GM18873 (cell line): ENCODE measurements at regions not wholly inside any gene's neighbourhood (a gene's known extent, or its start where the extent isn't known, plus 50 kb on each side); places are given as distances from the start of the nearest gene placed in this dataset.
"Not testable (repeated sequence)": the region's sequence is repeated elsewhere in the genome, so short reads cannot be mapped to it uniquely, and the experiment has no call there.

ENCODE experiments used
- ATAC-seq: cut with Tn5 transposase; IDR thresholded peaks from one replicate; pipeline ENCODE4 v1.9.1; 2021; ENCODE audit warnings: mild to moderate bottlenecking, moderate library complexity, moderate number of reproducible peaks; ENCODE audit not compliant: unreplicated experiment, low FRiP score

DNA sequence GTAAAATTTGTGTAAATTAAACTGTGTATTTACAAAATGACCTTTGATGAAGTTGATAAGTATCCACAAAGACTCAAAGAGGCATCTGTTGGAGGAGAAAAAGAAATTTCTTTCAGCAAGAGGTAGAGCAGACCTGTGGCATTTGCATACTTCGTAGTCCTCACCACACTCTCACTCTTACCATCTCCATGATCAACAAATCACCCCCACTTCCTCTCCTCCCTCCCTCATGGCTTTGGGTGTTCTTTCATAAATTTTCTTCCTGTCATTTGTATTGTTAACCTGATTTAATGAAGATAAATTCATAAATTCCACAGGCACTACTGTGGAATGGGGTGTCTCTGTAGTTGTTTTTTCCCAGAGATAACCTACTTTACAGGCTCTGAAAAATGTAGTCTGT, 366.5 kb downstream of the ZNF674 start:
- ATAC-seq: no peak

DNA sequence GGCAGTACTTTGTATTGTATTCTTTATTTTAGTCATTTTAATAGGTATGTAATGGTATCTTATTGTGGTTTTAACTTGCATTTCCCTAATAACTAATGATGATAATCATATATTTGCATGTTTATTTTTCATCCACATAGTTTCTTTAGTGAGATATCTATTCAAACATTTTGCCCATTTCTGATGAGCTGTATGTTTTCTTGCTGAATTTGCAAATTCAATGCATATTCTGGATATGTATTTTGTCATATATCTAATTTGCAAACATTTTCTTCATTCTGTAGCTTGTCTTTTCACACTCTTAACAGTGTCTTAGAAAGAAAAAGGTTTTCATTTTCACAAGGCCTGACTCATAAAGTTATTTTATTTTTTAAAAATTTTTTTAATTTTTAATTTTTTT, 372.1 kb downstream of the ZNF674 start:
- ATAC-seq: no peak

DNA sequence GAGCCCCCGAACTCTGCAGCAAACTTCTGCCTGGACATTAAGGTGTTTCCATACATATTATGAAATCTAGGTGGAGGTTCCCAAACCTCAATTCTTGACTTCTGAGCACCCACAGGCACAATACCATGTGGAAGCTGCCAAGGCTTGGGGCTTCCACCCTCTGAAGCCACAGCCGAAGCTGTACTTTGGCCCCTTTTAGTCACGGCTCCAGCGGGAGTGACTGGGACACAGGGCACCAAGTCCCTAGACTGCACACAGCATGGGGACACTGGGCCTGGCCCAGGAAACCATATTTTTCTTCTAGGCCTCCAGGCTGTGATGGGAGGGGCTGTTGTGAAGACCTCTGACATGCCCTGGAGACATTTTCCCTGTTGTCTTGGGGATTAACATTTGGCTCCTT, 373.8 kb downstream of the ZNF674 start:
- ATAC-seq: not testable (repeated sequence)

DNA sequence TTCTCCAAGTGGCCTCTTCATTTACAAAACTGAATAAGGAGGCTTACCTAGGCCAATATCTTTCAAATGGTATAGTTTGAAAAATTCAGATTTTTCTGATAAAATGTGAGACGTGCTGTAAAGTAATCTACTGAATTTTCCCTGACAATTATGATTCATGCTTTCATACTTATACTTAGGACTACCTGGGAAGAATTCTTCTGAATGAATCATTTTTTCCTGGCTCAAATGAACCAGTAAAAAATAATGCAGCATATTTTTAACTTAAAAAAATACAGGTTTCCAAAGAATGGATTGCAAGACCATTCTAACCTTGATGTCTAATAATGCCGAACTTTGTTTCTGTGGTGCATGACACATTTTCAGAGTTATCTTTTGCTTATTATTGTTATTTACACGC, 375.4 kb downstream of the ZNF674 start:
- ATAC-seq: no peak

DNA sequence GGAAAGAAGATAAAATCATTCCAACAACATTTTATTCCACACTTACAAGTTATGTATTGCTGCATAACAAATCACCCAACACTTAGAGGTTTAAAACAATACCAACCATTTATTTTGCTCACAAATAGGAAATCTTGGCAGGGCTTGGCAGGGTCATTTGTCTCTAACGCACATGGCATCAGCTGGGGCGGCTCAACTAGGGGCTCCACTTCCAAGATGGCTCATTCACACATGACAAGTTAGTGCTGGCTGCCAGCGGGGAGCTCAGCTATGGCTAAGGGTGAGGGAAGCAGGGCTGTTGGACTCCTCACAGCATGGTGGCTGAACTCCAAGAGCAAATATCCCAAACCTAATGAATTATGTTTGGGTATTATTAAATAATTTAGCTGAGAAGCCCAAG, 377.0 kb downstream of the ZNF674 start:
- no peak for ATAC-seq

DNA sequence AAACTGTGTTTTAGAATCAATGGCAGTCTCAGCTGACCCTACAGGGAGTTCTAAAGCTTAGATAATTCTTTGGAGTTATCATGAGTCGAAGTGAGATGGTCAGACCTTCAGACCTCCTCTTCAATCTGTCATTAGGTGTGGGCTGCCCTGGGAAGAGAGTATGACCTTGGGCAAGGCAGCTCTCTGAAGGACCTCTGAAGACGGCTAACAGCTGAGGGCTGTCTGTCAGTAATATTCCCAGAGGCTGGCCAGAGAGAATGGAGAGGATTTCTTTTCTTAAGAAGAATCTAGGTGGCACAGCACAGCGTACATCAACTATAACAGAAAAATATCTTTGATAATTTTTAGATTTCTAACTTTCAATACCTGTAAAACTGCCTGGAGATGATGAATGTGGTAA, 379.4 kb downstream of the ZNF674 start:
- no peak for ATAC-seq

DNA sequence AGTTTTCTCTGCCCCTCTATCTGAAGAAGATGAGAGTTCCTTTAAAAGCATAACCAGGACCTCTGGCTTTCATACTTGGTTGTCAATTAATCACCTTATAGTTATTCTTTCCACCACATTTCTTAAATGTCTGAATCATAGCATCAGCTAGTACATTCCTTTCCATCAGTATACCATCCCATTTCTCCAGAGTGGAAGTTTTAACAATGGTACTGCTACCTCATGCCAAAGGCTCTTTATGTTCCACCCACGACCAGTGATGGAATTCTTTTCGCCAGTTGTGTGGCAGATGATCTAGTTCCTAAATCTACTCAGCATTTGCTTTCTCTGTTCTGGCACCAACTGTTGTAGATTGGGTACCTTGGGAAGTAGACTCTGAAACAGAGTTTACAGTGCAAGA, 379.8 kb downstream of the ZNF674 start:
- ATAC-seq: no peak

DNA sequence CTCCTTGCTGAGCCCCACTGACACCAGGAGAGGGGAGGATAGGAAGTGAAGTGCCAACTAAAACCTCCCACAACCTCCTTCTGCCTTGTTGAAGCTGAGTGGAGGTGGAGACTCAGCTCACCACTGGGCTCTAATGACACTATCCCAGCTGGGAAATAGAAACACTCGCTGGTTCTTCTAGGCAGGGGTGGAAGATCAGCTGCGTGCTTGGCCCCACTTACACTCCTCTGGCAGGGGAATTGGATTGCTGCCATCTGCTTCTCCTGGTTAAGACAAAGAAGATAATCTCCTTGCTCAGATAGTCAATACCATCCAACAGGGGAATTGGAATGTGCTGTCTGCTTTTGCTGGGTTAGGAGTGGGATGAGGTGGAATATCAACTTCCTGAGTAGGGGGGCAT, 392.5 kb downstream of the ZNF674 start:
- no peak for ATAC-seq

DNA sequence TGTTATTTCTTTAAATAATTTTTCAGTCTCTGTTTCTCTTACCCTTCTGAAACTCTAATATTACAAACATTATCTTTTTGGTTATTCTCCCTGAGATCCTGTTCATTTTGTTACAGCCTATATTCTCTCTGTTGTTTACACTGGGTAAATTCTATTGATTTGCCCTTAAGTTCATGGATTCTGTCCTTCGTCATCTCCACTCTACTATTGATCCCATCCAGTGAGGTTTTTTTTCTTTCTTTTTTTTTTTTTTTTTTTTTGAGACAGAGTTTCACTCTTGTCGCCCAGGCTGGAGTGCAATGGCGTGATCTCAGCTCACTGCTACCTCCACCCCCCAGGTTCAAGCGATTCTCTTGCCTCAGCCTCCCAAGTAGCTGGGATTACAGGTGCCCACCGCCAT, 393.9 kb downstream of the ZNF674 start:
- not testable (repeated sequence) for ATAC-seq

DNA sequence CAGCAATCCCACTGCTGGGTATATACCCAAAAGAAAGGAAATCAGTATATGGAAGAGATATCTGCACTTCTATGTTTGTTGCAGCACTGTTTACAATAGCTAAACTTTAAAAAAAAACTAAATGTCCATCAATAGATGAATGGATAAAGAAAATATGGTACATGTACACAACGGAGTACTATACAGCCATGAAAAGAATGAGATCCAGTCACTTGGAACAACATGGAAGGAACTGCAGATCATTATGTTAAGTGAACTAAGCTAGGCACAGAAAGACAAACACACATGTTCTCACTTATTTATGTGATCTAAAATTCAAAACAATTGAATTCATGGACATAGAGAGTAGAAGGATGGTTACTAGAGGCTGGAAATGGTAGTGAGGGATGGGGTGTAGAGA, 400.7 kb downstream of the ZNF674 start:
- ATAC-seq: no peak

DNA sequence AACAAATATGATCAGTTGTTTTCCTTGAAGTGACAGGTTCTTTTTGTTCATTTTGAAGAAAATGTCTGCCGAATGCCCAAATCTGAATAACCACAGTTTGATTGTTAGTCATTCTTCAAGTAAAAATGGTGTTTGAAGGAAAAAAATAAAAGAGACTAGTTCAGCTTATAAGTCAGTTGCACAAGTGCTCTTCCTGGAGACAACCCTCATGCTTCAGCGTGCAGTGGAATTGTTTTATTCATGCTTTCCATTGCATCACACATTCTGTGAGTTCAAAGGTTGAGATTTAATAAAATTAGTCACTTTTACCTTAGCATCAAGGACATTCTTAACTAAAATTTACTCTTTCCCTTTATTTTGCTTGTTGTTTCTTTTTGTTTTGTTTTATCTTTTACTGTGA, 404.9 kb downstream of the ZNF674 start:
- no peak for ATAC-seq

DNA sequence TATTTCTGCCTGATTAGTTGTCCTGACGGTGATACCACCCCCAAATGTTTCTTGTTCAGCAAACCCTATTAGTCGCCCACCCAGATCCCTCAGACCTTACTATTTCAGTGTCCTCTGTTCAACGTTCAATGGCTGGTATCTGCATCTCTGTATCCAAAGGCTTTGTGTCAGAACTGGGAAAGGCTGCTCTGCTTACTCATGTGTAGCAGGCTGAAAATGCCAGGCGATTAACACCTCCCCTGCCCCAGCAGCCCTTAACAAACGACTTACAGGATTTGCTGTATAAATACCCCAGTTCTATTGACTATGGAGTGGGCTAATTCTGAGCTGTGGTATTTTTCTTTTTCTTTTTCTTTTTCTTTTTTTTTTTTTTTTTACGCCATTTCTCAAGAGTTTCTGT, 415.0 kb downstream of the ZNF674 start:
- ATAC-seq: no peak

DNA sequence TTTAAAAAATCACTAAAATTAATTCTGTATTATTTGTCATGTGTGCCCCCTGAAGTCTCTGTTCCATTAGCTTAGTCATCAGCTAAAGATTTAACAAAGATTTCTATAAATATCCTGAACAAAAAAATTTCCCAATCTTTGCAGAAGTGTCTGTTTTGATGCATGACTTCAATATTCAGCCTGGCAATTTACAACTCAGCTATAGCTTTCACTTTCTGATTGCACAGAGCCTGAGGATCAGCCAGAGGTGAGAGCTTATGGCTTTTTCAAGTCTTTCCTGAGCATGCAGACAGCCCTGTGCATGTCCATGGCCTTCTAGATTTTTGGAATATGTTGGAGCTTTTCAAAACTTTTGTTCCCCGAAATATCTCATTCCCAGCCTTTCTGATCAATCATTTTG, 420.1 kb downstream of the ZNF674 start:
- no peak for ATAC-seq

DNA sequence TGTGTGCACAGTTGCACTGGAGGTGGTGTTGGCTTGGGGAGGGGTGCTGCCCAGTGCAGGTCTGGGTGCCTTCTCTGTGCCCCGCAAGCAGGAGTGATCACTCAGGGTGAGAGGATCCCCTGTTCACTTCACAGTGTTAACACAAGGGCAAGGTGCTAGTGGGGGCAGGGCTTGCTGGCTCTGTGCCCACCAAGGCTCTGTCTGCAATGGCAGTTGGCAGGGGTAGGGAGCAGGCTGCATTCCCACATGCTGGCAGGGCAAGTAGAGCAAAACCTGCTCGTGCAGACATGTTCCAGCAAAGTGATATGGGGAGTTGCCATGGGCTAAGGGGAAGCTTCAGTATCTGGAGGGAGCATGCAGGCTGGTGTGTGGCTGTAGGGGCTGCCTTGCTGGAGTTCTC, 428.0 kb downstream of the ZNF674 start:
- ATAC-seq: no peak

DNA sequence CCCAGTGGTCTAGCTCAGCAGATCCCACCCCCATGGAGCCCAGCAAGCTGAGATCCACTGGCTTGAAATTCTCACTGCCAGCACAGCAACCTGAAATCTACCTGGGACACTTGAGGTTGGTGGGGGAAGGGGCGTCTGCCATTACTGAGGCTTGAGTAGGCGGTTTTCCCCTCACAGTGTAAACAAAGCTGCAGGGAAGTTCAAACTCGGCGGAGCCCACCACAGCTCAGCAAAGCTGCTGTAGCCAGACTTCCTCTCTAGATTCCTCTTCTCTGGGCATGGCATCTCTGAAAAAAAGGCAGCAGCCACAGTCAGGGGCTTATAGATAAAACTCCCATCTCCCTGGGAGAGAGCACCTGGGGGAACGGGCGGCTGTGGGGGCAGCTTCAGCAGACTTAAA, 457.9 kb downstream of the ZNF674 start:
- not testable (repeated sequence) for ATAC-seq

DNA sequence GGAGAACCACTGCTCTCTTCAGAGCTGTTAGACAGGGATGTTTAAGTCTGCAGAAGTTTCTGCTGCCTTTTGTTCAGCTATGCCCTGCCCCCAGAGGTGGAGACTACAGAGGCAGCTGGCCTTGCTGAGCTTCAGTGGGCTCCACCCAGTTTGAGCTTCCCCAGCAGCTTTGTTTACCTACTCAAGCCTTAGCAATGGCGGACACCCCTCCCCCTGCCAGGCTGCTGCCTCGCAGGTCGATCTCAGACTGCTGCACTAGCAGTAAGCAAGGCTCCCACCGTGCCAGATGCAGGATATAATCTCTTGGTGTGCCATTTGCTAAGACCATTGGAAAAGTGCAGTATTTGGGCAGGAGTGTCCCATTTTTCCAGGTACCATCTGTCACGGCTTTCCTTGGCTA, 465.1 kb downstream of the ZNF674 start:
- ATAC-seq: not testable (repeated sequence)

DNA sequence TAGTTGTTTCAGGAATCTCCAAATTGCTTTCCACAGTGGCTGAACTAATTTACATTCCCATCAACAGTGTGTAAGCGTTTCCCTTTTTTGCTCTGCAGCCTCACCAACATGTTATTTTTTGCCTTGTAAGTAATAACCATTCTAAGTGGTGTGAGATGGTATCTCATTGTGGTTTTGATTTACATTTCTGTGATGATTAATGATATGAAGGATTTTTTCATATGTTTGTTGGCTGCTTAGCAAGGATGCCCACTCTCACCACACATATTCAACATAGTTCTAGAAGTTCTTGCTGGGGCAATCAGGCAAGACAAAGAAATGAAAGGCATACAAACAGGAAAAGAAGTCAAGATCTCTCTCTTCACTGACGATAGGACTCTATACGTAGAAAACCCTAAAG, 472.4 kb downstream of the ZNF674 start:
- no peak for ATAC-seq

DNA sequence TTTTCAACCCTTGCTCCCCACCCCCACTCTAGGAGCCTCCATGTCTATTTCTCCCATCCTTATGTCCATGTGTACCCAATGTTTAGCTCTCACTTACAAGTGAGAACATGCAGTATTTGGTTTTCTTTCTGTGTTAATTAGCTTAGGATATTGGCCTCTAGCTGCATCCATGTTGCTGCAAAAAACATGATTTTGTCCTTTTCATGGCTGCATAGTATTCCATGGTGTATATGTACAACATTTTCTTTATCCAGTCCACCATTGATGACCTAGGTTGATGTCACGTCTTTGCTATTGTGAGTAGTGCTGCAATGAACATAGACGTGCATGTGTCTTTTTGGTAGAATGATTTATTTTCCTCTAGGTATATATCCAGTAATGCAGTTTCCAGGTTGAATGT, 472.8 kb downstream of the ZNF674 start:
- ATAC-seq: no peak

DNA sequence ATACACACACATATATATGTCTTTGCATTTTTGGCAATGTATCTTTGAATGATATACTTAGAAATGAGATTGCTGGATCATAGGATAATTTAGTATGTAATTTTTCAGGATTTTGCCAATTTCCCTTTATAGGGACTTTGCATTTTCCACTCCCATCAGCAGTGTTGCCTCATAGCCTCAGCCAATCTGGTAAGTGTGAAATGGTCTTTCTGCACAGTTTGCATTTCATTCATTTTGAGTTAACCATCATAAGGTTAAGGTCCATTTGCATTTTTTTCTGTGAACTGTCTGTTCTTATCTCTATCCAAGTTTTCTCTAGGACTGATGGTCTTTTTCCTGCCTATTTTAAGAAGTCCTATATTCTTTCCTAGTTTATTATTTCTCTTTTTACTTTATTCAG, 474.8 kb downstream of the ZNF674 start:
- ATAC-seq: no peak

DNA sequence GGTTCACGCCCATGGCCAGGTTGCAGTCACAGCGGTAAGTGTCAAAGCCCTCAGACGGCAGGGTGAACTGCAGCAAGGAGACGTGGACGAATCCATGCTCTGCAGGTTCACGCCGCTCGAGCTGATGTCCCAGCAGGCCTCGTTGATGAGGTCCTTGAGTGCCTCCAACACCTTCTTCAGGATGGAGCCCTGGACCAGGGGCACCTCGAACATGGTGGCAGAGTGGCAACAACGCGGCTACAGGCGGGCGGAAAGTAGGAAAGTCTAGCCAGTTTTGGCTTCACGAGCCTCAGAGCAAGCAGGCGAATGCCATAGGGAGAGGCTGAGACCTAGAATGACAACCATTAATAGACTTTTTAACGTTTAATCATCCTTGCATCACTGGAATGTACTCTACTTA, 485.9 kb downstream of the ZNF674 start:
- no peak for ATAC-seq

DNA sequence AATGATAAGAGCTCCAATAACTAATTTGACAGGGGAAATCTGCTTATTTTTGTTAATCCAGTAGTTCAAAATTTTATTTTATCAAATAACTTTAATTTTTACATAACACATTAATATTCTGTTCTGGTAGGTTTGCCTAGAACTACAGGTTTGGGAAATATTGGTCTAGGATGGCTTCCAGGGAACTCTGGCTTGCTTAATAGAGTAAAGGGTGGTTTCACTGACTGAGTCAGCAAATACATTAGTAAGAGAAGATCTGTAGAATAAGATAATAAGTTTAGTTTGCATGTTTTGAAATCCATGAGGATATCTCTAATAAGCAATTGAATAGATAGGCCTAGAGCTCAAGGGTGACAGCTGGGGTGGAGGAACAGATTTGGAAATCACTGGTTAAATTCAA, 500.7 kb downstream of the ZNF674 start:
- ATAC-seq: no peak

DNA sequence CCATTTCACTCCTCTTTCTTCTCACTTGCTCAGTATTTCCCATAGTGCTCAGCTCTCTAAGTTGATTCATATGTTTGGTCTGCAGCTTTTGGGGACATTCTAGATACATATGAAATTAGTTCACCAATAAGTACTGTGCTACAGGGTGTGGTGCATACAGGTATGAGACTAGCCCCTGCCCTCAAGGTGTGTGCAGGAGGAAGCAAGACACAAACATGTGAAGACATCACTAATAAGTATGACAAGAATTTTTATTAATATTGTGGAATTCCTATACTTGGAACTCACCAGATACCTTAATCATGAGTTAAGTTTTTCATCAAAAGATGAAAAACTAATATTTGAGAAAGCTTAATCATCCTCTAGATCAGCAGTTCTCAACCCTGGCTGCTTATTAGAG, 505.2 kb downstream of the ZNF674 start:
- ATAC-seq: no peak

DNA sequence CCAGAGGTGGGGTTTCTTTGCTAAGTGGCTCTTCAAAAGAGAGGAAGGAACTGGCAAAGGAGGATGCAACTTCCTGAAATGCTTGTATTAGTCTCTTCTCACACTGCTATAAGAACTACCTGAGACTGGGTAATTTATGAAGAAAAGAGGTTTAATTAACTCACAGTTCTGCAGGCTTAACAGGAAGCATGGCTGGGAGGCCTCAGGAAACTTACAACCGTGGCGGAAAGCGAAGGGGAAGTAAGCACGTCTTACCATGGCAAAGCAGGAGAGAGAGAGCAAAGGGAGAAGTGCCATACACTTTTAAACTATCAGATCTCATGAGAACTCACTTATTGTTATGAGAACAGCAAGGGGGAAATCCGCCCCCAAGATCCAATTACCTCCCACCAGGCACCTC, 505.7 kb downstream of the ZNF674 start:
- no peak for ATAC-seq

DNA sequence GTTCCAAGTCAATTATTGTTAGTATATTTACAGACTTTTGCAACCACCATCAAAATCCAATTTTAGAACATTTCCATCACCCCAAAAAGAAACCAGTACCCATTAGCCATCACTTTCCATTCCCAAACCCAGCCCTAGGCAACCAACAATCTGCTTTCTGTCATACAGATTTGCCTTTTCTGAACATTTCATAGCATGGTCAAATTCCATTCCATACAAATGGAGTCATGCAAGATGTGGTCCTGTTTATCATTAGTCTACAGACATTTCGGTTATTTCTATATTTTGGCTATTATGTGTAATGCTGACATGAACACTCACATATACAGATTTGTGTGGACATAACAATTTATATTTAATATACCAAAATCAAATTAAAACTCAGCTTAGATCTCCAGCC, 508.7 kb downstream of the ZNF674 start:
- ATAC-seq: no peak
